ENCODE measurements at regions not wholly inside any gene's neighbourhood (a gene's known extent, or its start where the extent isn't known, plus 50 kb on each side); places are given as distances from the start of the nearest gene placed in this dataset.
"Not testable (repeated sequence)": the region's sequence is repeated elsewhere in the genome, so short reads cannot be mapped to it uniquely, and the experiment has no call there.

DNA sequence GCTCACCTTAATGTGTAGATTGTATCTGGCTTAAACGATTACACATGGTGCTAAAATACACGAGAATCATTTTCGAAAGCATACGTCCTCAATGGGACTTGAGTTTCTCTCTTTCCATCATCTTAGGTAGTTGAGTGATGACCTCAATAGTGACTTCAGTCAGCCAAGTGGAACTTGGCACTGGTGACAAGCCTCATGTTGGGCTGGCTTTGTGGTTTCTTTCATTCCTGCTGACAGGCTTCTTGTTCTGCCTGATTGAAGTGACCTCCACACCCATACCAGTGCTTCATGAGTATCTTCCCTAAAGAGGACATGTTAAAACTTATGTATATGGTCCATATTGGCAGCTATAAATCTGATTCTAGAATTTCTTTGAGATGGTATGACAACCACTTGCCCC, 159.1 kb upstream of the WDR1 start:
- DNase-seq = no peak

DNA sequence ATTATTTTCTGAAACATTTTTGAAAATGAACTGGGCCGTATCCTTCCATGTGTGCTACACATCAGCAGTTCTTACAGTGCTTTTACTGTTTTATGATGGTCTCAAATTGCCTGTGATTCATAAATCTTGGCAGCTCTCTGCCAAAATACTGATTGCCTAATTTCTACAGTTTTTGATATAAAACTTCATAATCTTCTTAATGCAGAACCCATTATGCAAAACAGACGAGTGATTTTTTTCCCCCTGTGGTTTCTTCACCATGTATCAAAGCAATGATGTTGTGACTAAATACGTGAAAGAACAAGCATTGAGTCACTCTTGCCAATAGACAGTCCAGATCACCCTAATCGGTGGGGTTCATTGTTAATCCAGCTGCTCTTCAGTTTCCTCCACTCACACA, 156.4 kb upstream of the WDR1 start:
- DNase-seq = no peak

DNA sequence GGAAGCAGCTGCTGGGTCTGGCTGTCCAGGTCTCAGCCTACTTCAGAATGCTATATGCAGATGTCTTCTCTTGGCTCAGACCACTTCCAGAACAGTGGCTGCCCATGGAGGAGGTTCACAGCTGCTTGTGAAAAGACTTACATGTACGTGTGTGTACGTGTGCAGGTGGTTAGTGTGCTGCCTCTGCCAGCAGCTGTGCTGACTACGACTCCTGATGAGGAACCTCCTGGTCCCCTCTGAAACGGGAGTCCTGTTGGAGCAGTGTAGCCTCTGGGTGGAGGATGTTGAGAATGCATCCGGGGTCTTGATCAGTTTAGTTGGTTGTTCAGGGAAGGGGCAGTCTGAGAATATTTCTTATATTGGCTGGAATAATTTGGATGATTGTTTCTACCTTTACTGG, 155.9 kb upstream of the WDR1 start:
- DNase-seq = no peak

DNA sequence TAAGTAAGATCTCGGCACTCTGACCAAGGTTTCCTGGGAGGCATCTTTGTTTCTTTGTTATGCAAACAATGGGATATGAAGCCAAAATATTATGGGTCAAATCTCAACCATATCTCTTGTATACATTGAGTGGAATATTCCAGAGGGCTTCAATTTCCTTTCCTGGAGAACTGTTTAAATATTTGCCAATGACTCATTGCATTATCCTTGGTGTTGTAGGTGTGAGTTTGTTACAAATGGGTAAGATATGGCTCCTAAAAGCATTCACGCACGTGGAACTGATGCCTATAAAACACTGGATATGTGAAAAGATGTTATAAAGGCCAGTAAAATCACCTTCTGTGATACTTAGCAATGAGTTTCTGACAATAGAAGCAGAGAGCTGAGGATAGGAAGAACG, 150.5 kb upstream of the WDR1 start:
- DNase-seq = no peak

DNA sequence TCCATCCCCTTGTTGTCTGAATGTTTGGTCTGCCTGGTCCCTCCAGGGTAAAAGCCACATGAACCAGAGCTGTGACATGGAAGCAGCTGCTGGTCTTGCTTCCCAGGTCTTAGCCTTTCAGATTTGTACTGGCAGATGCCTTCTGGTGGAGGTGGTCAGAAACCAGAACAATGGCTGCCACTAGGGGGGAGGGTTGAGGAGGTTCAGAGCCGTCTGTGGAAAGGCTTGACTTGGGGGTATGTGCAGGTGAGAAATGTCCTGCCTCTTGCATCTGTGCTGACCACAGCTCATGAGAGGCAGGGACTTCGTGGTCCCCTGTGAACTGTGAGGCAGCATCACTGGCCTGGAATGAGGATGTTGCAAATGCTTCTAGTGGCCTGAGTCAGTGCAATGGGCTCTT, 144.2 kb upstream of the WDR1 start:
- DNase-seq = no peak

DNA sequence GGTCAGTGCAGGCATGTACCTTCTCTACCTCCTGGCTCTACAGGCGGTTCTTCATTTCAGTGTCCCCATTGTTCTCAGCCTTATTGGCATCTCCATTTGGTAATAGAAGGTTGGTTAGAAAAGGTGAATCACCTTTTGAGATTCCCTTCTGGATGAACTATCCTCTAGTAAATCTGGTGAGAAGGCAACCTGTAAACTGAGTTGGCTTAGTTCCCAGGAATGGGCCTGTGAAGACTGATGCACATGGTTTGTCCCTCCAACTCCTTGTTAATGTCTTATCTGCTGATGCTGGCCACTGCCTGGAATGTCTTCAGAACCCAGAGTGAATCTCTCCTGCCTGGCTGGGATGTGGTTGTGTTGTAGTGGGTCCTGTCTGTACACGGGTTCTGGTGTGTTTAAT, 143.4 kb upstream of the WDR1 start:
- DNase-seq = no peak

DNA sequence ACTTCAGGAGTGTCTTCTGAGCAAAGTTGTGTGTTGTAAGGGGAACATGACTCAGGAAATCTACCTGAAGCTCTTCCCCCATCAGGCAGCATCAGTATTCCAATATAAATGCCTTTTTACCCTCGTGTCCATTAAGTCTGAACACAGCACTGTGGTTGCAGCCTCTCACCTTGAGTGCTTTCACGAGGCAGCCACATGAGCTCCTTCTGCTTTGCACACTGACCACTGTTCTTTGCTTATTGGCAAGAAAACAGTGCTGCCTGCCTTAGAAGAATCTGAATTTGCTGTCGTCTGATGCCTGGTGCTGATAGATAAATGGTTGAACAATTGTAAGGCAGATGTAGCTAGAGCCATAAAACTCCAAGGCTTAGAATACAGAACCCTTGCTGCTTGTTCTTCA, 139.6 kb upstream of the WDR1 start:
- no peak for DNase-seq

DNA sequence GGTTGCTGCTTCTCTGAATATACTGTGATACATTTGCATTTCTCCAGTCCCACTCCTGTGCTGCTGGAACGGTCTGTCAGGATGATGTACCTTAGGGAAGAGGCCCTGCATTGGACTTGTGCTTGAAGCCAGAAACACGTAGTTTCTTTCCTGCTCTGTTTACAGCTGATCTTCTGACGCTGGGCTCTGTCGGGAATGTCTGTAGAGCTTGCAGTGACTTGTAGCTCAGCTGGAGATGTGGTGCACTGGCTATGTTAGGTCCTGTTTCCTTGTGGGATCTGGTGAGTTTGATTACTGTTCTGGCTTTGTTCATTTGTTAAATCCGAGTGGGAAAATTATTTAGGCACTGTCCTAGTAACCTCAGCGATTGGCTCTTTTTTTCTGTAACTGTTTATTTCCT, 137.2 kb upstream of the WDR1 start:
- DNase-seq = no peak

DNA sequence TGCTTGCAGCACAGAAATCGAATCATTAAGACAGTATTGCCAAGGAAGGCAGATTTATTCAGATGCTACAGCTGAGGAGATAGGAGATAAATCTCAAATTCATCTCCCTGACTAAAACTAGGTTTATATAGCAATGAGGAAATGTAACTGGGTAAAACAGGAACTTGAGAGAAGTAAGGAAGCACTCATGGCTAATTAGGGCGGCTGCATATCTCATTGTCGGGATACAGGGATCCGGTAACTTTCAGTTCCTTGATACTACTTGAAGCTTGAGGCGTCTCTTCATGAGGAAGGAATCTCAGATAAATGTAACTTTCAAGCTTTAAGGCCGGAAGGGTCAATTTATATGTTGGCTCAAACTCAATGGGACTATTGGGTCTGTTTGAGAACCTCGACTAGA, 129.2 kb upstream of the WDR1 start:
- no peak for DNase-seq

DNA sequence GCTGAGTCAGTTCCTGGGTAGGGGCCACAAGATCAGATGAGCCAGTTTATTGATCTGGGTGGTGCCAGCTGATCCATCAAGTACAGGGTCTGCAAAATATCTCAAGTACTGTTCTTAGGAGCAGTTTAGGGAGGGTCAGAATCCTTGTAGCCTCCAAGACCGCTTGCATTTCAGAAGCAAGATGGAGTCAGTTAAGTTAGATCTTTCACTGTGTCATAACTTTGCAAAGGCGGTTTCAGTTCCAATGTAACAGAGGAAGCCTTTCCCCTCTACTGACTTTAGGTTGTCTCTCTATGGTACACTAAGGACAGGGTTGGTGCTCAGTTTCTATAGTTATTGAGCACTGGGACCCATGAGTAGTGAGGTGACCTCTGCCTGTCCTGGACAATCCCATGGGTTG, 127.3 kb upstream of the WDR1 start:
- no peak for DNase-seq

DNA sequence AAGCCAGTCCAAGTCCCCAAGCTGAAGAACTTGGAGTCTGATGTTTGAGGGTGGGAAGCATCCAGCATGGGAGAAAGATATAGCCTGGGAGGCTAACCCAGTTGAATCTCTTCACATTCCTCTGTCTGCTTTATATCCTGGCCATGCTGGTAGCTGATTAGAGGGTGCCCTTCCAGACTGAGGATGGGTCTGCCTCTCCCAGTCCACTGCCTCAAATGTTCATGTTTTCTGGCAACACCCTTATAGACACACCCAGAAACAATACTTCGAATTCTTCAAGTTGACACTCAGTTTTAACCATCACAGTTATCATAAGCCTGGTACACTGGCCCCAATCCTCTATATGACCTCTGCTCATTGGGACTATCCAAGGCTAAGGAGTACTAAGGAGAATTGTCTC, 124.1 kb upstream of the WDR1 start:
- DNase-seq = no peak

DNA sequence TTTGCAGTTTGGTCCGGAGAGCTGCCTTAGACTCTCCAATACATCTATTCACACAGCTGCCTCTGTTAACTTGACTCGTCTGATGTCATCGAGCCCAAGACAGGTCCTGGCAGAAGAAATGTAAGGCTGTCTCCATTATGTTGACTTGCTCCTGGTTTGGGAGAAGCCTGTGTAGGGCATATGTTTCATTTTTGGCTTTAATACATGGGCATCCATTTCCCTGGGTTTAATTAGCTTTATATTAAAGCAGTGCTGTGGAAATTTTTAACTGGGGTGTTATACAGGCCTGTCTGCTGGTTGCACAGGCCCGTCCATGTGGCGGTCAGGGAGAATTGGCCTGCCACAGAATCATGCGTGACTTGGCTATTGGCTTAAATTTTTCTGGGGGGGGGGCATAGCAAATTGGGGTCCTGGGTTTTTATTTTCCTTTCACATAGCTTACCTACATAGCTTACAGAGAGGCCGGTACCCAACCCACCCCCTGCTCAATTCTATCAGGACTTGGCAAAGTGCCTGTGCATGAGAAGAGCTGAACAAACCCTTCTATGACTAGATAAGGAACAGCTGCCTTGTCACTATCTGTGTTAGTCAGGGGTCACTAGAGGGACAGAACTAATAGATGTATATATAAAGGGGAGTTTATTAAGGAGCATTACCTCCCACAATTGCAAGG, 123.5 kb upstream of the WDR1 start:
- DNase-seq = no peak

DNA sequence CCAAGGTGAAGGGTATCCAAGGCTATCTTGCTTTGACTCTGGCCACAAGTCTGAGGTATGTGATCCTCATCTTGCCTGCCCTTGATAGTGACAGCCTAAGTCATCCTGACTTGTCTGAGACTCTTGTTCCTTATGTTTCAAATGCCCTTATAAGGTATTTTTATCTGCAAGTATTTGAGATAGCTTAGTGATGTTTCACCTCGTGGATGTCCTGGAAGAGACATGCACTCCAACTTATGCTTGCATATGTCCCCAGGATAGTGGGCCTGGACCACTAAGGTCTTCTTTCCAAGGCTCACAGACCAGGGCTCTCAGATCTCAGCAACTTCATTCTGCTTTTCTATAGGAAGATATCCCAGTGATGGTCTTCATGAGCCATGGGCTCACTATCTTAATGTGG, 120.5 kb upstream of the WDR1 start:
- no peak for DNase-seq

DNA sequence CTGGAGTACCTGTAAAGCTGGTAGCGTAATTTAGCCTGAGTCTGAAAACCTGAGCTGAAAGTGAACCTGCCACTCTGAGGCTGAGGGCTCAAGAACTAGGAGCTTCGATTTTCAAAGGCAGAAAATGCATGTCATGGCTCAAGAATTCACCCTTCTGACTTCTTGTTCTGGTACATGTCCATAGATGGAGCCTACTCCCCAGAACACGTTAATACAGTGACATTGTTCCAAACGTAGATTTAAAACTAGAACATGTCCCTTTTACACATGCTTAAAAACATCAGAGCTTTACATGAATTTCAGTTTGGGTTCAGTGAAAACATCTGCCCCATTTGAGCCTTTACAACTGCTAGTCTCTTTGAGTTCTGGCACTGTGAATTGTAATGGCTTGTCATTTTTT, 115.5 kb upstream of the WDR1 start:
- DNase-seq = no peak

DNA sequence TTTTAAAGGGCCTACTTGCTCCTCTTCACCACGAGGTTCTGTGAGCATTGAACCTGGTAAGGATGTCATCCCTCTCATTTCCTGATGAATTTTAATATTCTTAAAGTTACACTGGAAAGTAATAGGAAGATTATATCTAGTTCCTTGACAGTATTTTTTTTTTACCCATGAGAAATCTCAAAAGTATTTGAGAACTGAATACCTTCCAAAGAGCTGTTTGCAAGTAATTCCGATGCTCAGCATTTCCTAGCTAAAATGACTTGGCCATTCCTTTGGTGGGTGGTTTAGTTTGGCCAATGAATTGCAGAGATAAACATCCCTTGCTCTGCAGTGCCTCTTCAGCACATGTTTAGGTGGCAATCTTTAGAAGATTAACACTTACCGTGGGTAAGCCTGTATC, 110.2 kb upstream of the WDR1 start:
- DNase-seq = no peak

DNA sequence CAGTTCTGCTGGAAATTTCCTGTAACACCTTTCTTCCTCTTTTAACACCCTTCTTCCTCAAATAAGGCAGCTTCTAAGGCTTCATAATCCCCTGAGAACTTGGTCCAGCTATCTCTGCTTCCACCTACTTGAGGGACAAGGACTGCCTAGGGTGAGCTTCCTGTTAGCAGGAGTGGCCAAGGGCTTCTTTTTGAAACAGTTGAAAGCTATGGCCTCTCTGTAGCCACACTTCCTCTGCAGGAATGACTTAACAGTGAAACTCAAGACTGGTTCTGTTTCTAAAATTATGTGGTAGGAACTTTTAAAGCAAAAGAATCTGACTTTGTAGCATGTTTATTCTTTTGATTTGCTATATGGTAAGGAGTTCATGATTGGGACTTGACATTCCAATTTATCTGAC, 108.5 kb upstream of the WDR1 start:
- DNase-seq = no peak

DNA sequence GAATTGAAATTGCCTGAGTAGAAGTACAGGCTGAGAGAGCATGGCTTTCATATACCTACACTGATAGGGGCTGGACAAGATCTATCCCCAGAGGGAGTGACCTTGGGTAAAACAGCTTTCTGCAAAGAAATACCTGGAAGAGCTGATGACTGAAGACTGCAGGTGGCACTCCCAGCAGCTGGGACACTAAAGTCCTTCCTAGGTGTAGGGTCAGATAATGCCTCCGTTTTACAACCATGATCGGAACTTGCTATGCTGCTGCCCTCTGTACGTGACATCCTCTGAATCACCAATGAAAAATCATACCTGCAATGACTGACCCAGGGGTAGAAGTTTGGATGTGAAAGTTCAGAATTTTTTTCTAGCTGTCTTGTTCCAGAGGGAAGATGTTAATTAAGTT, 107.2 kb upstream of the WDR1 start:
- DNase-seq = no peak

DNA sequence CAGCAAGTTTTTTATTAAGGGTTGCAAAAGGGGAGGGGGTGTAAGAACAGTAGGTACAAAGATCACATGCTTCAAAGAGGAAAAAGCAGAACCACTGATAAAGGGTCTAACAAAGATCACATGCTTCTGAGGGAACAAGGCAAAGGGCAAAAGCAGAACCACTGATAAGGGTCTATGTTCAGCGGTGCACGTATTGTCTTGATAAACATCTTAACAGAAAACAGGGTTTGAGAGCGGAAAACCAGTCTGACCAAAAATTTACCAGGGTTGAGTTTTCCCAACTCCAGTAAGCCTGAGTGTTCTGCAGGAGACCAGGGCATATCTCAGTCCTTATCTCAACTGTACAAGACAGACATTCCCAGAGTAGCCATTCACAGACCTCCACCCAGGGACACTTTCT, 96.9 kb upstream of the WDR1 start:
- DNase-seq = not testable (repeated sequence)

DNA sequence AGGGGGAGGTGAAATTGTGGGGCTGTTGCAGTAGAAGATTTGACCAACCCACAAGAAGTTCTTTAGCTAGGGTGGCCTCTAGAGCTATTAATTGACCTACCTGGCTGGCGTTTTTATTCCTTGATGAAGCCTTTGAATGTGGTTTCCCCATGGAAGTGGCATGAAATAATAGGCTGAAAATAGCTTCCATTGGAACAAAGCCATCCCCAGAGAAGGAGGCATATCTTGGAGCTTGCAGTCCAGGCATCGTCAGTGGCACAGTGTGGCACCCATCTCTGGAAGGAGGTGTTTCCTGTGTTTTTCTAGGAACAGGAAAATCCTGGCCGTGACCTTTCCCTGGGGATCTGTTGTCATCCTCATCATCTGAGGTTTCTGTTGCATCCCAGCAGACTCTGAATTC, 96.3 kb upstream of the WDR1 start:
- no peak for DNase-seq

DNA sequence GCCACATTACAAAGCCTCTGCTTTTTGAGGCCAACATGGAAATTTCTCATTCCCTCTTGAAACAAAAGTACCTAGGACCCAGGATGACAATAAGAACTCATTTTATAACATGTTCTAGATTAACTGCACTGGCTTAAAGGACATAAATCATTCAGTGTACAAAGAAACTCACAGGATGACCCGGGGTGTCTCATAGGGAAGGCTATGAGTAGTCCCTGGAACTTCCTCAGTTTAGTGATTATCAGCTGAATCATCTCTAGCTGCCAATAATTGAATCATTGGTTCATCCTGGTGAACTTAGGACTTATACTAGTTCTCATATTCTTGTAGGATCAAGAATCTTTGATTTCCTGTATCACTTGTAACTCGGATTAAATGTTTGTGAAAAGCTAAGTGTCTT, 95.8 kb upstream of the WDR1 start:
- DNase-seq = no peak

DNA sequence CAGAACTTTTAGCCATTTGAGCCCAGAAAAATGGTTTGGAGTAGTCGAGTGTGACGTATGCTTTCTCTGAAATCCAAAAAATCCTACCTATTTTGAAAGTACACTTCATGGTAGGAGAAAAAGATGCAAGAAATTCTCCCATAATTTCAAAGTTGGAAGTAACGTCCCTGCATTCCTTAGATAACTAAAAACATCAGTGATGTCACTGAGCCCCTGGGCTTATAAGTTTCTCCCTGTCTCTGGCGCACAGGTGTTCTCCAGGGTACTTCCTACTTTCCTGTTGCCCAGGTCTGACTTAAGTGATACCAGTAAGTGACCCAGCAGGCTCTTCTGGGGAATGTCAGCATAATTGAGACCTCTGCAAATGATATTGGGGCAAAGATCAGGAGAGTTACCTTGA, 90.5 kb upstream of the WDR1 start:
- DNase-seq = no peak

DNA sequence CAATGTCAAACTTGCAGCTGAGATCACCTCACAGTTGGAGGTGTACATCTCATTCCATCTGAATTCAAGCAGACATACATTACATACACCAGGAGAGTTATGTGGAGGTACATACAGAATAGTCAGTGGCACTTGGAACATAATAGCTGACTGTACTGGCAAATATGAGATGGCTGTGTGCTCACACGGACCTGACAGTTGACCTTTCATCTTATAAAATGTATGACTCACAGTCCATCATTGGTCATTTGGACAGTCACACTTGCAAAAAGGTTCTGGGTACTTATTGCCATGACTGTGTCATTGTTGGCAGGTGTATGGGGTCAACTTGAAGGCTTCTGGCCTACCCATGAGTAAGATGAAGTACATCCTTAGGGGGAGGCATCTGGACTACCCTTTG, 88.6 kb upstream of the WDR1 start:
- no peak for DNase-seq

DNA sequence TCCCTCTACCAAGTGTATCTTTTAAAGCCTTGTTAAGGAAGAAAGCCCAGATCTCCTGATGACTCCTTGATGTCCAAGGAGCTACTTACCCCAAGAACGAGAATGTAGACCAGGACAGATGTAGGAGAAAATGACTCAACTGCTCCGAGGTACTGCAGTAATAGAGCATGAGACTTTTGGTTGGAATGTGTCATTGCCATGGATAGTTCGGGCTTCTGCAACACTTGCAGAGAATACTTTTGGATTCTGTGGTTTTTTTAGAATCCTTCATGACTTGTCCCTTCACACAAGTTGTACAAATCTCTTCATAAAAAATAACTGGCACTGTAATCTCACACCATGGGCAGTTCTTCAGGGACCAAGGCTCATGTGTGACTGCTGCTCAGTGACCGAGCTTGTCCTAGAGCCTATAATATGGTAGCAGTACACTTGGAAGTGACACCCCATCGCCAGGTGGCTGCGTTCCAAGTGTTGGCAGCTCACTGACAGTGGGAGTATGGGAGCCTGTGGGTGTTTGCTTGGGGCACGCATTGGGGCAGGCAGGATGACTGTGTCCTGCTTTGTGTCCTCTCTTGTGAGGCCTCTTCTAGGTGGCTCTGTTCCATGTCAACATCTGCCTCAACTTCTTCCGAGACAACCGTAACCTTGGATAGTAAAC, 87.9 kb upstream of the WDR1 start:
- no peak for DNase-seq

DNA sequence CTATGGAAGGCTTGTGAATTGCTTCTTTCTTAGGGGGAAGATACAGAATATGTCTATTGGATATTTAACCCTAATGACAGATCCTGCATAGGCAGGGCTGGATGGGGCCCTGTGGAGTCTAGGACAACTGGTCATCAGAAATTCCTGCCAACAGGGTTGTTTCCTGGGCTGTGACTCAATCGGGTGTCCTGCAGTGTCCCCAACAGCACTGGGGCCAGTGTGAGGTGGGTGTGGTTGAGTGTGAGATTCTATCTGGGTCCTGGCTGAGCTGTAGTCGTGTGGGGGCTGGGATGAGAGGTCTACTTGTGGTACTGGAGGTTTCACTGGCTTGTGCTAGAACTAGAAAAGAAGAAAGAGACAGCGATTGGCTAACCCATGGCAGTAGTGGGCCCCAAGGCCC, 87.3 kb upstream of the WDR1 start:
- no peak for DNase-seq
